Iris pigment epithelial cell (primary cell): ENCODE measurements at regions not wholly inside any gene's neighbourhood (a gene's known extent, or its start where the extent isn't known, plus 50 kb on each side); places are given as distances from the start of the nearest gene placed in this dataset.
"Not testable (repeated sequence)": the region's sequence is repeated elsewhere in the genome, so short reads cannot be mapped to it uniquely, and the experiment has no call there.

Experiments used
- DNase-seq: peaks from one replicate; pipeline ENCODE4 v3.0.0-alpha.2; 2011; ENCODE audit warnings: low read depth

GRCh38 chr9:85332487-85332886, 409.3 kb downstream of the AGTPBP1 start:
- DNase-seq, result no peak

GRCh38 chr9:85331626-85332025, 410.1 kb downstream of the AGTPBP1 start:
- DNase-seq, result no peak

DNA sequence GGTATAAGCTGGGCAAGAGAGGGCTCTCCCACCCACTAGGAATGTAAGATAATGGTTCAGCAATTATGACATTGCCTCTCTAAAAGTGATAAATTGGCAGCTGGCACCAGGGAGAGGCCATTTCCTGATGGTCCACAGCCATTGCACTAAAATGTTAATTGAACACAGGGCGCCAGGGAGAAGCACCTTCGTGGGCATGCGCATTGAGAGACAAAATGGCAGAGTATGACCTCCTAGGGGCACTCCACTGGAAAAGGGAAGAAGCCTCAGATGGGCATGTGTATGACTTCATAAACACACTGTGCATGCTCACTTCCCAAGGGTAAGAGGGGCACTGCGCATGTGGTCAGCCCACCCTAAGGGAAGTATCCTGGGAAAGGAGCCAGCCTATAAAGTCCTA, 419.2 kb downstream of the AGTPBP1 start:
- no peak for DNase-seq

GRCh38 chr9:85321561-85321960, 420.2 kb downstream of the AGTPBP1 start:
- peak; percentile 1 for DNase-seq

GRCh38 chr9:85319936-85320656, 421.7 kb downstream of the AGTPBP1 start:
- DNase-seq, result no peak

DNA sequence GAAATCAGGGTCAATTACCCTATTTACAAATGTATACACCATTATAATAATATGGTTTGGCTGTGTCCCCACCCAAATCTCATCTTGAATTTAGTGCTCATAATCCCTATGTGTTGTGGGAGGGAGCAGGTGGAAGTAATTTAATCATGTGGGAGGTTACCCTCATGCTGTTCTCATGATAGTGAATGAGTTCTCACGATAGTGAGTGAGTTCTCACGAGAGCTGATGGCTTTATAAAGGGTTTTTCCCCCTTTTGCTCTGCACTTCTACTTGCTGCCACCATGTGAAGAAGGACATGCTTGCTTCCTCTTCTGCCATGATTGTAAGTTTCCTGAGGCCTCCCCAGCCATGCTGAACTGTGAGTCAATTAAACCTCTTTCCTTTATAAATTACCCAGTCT, 426.2 kb downstream of the AGTPBP1 start:
- DNase-seq, result not testable (repeated sequence)

- DNase-seq, result no peak
Observed at GRCh38 chr9:85310573-85310972, 431.2 kb downstream of the AGTPBP1 start.

GRCh38 chr9:85303757-85304134, 438.0 kb downstream of the AGTPBP1 start:
- DNase-seq, result no peak

- DNase-seq, result no peak
Observed at GRCh38 chr9:85302938-85303756, 438.6 kb downstream of the AGTPBP1 start.

GRCh38 chr9:85298499-85298898, 443.3 kb downstream of the AGTPBP1 start:
- no peak for DNase-seq

DNA sequence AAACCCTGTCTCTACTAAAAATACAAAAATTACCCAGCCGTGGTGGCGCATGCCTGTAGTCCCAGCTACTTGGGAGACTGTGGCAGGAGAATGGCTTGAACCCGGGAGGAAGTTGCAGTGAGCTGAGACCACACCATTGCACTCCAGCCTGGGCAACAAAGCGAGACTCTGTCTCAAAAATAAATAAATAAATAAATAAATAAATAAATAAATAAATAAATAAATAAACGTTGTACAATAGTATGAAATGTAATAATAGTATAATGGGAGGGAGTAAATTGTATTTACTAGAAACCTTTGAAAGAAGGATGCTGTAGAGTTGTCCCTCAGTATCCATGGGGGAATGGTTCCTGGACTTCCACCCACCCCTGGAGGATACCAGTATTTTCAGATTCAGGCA, 446.5 kb downstream of the AGTPBP1 start:
- DNase-seq, result not testable (repeated sequence)

DNA sequence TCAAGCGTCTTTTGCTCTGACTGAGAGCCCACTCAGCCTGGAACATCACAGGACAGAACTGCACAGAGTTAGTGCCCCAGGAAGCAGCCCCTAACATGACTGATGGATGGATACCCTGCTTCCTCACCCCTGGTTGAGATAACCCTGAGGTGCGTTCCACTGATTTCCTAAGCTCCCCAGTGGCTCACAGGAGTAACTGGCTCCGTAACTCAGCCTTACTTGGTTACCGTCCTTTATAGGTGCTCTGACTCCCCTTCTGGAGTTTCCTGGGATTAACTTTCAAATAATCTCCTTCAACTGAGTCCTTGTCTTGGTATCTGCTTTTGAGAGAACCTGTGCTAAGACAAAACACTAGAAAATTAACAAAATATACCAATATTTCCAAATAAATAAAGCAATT, 449.5 kb downstream of the AGTPBP1 start:
- DNase-seq, result no peak

DNA sequence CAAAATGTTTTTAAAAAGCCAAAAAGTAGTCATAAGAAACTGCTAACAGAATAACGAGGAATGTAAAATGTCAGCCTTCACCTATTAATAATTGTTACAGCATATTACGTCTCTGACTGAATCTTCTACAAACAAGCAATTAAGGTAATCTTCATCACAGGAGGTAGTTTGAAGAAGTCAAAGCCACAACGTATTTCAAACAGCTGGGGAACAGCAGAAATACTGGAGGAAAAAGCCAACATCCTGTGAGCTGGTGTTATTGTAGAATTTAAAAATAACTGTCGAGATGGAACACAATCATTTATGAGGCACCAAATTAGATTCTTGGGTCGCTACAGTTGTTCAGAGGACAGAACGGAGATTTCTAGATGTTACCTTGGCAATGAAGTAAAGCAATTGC, 450.5 kb downstream of the AGTPBP1 start:
- DNase-seq, result no peak

GRCh38 chr9:85290019-85290418, 451.7 kb downstream of the AGTPBP1 start:
- DNase-seq, result no peak

- DNase-seq, result no peak
Observed at GRCh38 chr9:85289142-85289541, 452.6 kb downstream of the AGTPBP1 start.

- DNase-seq, result no peak
Observed at GRCh38 chr9:85283421-85283820, 458.3 kb downstream of the AGTPBP1 start.

GRCh38 chr9:85278769-85279168, 463.0 kb downstream of the AGTPBP1 start:
- no peak for DNase-seq

GRCh38 chr9:85276741-85277140, 465.0 kb downstream of the AGTPBP1 start:
- DNase-seq, result no peak

DNA sequence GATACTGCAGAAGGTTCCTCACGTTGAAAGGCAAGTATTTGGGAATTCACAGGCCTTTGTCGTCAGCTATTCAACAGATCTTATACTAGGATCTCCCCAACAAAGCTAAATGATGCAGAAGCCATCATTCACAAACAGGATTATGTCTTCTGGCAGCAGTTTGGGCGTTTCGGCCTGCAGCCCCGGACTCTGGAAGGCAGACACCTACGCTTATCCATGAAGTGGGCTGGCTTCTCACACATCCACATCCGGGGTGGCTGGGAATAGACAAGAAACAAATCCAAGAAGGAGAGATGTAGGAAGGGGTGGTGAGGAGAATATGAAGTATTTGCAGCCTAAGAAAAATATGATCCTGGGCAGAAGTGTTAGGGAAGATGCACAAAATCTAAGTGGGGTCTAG, 471.9 kb downstream of the AGTPBP1 start:
- no peak for DNase-seq

DNA sequence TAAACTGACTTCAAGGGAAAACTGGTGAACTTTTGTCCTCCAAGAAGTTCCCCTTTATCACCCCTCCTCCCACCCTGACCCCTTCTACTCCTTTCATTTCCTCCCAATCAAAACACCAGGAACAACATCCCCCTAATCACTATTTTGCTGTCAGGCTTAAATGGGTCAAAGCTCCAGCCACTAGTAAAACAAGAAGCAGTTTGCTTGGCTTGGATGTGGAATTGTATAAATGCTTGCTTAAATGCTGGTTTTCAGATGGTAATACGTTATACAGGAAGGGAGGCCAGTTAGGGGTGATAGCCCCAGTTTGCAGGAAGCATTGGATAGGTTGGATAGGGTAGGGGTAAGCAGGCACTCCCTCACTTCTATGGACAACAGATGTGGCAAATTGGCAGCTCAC, 473.6 kb downstream of the AGTPBP1 start:
- no peak for DNase-seq

- DNase-seq, result no peak
Observed at GRCh38 chr9:85264695-85265094, 477.1 kb downstream of the AGTPBP1 start.

DNA sequence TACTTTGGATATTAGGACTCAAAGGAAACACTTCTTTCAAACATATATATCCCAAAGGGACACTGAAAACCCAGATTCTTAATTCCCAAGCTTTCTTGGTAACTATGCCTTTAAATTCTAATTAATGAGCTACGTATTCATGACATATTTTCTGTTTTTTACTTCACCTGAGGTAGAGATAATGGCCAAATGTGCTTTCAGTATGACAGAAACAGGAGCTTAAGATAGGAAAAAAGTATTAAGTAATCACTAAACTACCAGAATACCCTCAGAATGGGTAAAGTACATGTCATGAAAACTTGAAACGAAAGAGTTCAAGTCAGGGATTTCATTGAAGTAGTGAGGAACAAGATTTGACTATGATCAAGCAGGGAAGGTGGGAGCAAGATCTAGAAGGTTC, 478.5 kb downstream of the AGTPBP1 start:
- DNase-seq, result no peak

- DNase-seq, result no peak
Observed at GRCh38 chr9:85262333-85262732, 479.4 kb downstream of the AGTPBP1 start.
